PC-3 (cell line): ENCODE measurements at regions not wholly inside any gene's neighbourhood (a gene's known extent, or its start where the extent isn't known, plus 50 kb on each side); places are given as distances from the start of the nearest gene placed in this dataset.

Experiments
- CTCF ChIP-seq: fragments of 300-600 bp; sonication (generic); conservative IDR thresholded peaks from 2 replicates; pipeline ENCODE4 v1.5.1; 2017; ENCODE audit warnings: antibody characterized with exemption, low read depth, mild to moderate bottlenecking, low read length
- EZH2 ChIP-seq: fragments of 300-600 bp; sonication (generic); IDR thresholded peaks from one replicate; pipeline ENCODE4 v1.6.1; 2017; ENCODE audit warnings: antibody characterized with exemption, mild to moderate bottlenecking, low read length; ENCODE audit not compliant: unreplicated experiment

- TF ChIP-seq CTCF: no peak
- TF ChIP-seq EZH2: no peak
Measured at GRCh38 chr9:28037968-28038367, 464.7 kb upstream of the C9orf72 start.
